GM18502 (cell line): ENCODE measurements at regions not wholly inside any gene's neighbourhood (a gene's known extent, or its start where the extent isn't known, plus 50 kb on each side); places are given as distances from the start of the nearest gene placed in this dataset.
A peak's percentile ranks its signal among the peaks of the same experiment; 100 is the strongest.
"Not testable (repeated sequence)": the region's sequence is repeated elsewhere in the genome, so short reads cannot be mapped to it uniquely, and the experiment has no call there.

Experiments
- ATAC-seq: cut with Tn5 transposase; IDR thresholded peaks from one replicate; pipeline ENCODE4 v1.9.1; 2021; ENCODE audit warnings: mild to moderate bottlenecking; ENCODE audit not compliant: unreplicated experiment, poor library complexity

DNA sequence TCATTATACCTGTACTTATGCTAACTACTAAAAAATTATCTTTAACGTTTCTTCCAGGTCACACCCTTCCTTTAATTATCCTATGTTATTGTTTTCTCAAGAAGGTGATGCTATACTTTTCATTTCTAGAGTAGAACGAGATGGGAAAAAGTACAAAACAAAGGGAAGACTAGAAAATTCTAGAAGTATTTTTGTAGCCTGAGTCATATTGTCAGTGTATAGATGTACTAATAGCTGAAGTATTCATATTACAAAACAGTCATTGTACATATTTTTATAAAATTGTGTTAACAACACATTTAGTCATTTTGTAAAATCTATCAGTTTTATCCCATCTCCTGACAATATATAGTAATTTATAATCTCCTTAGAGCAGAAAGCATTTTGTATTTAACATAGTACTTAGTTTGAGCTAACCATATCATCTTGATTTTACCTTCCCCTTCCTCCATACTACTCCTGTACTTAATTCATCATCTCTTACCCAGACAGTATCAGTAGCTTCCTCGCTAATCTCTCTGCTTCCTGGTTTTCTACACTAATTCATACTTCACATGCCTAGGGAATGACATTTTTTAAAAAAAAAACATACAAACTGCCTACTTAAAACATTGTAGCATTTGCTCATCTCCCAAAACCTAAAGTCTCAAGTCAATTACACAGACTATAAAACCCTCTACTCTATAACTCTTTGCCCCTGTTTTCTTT lies 920.9 kb downstream of the RPS29 start:
- ATAC-seq, result no peak

DNA sequence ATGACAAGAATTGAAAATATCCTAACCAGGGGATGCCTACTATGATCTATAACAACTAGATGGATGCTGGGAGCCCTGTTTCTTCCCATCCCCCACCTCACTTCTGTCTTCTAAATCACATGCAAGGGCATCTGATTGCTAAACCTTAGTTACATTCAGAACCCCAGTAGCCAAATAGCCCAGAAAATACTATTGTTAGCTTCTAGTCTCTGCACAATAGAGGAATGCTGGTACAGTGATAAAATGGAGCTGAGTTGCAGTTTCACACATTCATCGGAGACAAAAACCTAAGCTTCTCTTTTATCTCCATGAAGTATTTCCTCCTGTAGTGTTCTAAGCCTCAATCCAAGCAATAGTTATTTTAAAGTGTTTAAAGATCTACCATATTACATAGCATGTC lies 942.9 kb downstream of the RPS29 start:
- no peak for ATAC-seq

DNA sequence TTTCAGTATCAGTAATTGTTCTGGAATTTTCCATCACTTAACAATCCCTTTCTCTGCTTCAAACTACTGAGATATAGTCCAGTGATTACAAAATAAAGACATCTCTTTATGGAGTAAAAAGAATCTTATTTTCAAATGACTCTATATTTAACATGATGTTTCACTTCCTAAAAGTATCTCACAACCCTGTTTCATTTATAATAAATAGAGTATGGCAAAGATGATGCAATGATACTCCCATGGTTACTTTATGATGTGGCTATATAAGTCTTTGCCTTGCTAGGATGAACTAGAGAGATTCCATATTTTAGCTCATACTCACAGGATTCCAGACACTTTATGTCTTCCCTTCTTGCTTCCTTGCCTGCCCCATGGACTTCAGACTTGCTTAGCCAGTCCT lies 953.5 kb upstream of the MDGA2 start:
- ATAC-seq, result no peak

DNA sequence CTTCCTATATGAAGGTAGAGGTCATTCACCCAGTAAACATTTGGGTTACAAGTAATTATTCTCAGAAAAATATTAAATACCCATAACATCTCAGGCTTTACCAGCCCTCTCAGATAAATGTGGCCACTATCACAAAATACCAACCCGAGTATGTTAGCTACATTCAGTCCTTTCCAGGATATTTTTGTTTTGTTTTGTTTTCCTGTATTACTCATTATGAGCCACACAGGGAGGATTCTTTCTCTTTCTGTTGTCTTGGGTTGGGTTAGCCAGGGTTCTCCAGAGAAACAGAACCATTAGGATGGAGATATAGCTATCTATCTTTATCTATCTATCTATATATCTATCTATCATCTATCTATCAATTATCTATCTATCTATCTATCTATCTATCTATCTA lies 947.6 kb upstream of the MDGA2 start:
- ATAC-seq, result no peak

DNA sequence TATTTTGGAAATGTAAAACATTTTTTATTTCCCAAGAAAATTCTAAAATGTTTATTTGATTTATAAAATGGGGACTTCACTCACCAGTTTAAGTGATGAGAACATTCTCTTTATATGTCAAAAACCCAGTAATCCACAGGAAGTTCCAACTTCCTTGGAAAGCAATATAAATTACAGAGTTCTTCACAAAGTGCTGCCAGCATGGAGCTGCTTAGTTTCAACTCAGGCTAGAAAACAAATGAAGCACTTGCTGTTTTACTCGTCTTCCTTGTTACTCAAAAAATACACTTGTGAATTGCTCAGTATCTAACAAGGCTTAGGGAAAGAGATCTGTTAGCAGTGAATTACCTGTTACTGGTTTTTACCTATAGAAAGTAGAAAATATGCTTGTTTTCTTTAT lies 942.7 kb upstream of the MDGA2 start:
- no peak for ATAC-seq

DNA sequence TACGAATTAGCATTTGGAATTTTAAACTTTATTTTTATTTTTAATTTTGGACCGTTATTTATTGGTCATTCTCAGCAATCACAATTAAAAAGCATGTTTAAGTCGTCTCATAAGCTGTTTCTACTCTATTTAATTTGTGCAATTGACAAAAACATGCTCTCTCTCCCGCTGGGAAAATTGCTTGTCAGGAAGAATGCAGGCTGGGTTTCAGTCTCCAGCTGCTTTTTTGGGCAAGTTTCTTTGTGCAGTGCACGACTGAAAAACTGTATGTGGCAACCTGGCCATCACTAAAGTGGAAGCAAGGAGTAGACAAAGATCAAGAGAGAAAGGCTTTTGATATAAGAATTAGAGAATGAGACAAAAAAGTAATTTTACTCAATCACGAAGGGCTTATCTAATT lies 941.5 kb upstream of the MDGA2 start:
- no peak for ATAC-seq

DNA sequence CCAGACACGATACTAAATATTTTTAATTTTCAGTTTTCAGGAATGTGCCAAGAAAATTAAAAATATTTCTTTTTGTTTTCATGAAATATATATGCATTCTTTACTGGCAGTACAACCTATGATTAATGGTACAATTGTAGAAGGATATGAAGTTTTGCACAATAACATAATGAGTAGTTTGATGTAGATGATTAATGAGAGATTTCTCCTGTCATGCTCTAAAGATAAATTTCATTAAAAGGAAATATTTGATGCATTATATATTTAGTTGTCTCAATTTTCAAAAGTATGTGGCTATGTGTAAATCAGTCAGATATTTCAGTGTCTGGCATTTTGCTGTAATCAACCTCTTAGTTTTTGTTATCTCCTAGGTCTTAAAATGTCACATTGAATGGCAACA lies 940.2 kb upstream of the MDGA2 start:
- no peak for ATAC-seq

DNA sequence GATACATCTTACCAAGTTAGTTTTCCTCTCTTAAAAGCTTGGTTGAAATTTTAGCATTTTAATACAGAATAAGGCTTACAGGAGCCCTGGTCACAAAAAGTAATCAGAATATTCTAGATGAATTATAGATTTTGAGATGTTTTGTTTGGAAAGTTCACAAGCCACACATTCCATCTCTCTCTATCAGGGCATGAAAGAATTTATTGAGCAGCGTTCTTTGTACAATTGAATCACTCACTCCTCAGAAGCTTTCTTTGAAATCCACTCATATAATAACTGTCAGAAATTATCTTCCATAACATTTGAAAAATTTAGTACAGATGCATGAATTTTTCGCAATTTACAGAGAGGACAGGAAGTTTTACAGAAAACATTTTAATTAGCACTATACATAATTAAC lies 938.6 kb upstream of the MDGA2 start:
- ATAC-seq, result no peak

DNA sequence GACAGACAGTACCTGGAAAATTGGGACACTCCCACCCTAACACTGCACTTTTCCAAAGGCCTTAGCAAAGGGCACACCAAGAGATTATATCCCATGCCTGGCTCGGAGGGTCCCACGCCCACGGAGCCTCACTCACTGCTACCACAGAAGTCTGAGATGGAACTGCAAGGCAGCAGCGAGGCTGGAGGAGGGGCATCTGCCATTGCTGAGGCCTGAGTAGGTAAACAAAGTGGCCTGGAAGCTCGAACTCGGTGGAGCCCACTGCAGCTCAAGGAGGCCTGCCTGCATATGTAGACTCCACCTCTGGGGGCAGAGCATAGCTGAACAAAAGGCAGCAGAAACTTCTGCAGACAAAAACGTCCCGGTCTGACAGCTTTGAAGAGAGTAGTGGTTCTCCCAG lies 931.6 kb upstream of the MDGA2 start:
- not testable (repeated sequence) for ATAC-seq

DNA sequence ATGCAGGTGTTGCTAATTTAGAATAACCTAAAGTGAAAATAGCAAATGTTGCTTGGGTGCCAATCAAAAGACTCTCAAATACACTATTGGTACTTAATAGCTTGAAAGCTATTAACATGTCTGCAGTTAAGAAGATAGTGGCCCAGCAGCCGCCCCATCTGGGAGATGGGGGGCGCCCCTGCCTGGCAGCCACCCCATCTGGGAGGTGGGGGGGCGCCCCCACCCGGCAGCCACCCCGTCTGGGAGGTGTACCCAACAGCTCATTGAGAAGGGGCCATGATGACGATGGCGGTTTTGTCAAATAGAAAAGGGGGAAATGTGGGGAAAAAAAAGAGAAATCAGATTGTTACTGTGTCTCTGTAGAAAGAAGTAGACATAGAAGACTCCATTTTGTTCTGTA lies 923.1 kb upstream of the MDGA2 start:
- no peak for ATAC-seq

DNA sequence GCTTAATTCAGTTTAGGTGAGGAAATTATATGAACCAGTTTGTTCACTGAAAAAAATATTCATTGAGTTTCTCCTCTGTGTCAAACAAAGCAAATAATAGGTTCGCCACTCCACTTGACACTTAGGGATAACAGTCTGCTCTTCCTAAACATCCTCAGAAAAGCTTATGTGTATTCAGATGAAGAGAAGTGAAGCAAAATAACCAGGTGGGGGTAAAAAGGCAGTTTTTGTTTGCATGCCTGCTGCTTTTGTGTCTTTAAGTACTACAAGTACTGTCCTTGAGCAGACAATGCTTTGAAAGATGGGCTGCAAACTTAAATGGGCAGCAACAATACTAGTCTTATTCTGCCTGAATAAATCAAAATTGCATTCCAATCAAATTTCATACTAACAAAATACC lies 910.7 kb upstream of the MDGA2 start:
- ATAC-seq, result no peak

DNA sequence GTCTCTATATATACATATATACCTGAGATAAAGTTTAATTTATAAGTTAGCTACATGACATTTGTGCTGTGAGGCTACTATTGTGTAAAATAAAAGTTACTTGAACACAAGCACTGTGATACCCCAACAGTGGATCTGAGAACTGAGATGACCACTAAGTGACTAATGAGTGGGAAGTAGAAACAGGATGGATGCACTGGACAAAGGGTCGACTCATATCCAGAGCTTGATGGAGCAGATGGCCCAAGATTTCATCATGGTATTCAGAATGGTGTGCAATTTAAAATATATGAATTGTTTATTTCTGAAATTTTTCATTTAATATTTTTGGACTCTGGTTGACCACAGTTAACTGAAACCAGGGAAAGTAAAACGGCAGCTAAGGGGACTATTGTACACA lies 908.6 kb upstream of the MDGA2 start:
- ATAC-seq, result peak; percentile 82

DNA sequence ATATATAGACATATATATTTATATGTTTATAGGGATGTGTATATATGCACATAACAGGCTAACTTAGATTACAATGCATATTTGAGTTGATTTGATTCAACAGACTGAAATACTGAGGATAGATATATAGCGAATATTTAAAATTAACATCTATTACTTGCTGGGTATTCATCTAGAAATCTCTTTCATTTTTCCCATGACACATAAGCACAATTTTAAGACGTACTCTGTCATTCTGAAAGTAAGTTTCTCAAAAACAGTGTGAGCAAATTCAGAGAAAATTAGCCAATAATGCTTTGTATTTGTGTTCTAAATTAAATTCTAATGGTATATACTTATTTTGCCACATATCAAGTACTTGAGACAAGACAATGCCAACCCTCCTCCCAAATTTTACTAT lies 907.5 kb upstream of the MDGA2 start:
- peak; percentile 58 for ATAC-seq

DNA sequence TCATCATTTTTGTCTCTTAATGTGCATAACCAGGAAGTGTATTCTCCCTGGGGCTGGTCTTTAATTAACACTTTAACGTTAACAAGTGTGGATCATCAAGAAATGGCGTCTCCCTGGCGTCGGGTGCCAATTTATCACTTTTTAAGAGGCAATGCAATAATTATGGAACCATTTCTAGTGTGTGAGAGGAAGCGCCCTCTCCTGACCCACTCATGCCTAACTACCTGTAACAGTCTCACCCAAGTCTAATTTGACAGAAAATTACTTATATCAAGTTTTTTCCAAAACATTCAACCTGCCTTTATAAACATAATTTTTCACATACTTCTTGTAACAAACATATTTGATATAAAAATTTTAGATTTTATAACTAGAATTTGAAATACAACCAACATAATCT lies 905.3 kb upstream of the MDGA2 start:
- no peak for ATAC-seq

DNA sequence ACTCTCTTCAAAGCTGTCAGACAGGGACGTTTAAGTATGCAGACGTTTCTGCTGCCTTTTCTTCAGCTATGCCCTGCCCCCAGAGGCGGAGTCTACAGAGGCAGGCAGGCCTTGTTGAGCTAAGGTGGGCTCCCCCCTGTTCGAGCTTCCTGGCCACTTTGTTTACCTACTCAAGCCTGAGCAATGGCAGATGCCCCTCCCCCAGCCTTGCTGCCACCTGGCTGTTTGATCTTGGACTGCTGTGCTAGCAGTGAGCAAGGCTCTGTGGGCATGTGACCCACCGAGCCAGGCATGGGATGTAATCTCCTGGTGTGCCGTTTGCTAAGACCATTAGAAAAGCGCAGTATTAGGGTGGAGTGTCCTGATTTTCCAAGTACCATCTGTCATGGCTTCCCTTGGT lies 900.4 kb upstream of the MDGA2 start:
- no peak for ATAC-seq

DNA sequence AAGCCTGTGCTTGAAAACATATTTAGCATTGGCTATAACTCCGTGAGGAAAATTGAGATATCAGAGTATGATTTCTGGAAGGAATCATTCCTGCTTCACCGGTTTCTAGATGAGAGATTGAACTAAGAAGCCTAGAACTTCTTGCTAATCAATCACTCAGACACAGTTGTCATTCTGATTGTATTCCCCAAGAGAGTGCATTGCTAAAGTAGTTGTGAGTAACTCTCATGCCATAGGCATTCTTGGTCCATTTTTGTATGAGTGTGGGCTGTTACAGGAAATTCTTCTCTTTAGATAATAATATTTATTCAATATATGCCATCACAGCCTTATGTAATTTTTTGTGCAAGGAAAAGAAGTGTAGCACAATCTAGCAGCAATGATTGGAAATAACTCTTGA lies 893.3 kb upstream of the MDGA2 start:
- ATAC-seq, result no peak

DNA sequence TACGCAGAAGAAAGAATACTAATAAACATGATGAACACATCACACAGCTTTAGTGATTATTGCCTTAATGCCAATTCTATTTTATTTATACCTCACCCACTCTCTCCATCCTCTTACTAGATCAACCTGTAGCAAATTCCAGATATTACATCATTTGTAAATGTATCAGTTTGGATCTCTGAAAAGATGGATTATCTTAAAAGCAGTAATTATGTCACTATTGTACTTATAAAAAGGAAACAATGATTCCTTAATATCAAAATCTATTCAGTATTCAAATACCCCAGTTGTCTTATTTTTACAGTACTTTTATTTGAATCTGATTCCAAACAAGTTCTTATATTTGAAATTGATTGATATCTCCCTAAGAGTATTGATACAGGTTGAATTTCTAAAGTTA lies 892.8 kb upstream of the MDGA2 start:
- ATAC-seq, result no peak

DNA sequence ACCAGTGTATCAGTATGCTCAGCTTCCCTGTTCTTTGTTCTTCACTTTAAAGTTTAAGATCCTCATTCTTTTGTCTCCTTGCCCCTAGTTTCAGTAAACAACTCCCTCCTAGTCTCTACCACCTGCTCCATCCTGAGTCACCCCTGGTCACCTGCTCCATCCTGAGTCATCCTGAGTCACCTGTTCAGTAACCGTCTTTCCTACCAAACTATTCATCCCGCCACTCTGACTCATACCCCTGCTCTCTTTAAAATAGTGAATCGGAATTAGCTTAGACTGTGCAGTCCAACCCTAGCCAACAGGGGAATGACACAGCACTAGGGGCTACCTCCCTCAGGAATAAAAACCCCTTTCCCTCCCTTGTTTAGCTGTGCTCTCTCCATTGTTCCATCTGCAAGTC lies 888.1 kb upstream of the MDGA2 start:
- no peak for ATAC-seq

DNA sequence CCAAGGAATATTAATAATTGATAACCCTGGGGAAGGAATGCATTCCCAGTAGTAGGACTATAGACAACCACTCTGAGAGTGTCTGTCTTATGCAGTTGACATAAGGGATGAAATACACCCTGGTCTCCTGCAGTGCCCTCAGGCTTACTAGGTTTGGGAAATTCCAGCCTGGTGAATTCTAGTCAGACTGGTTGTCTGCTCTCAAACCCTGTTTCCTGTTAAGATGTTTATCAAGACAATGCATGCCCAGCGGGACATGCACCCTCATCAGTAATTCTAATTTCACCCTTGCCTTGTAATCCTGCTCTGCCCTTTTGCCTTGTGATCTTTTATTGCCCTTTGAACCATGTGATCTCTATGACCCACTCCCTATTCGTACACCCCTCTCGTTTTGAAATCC lies 886.0 kb upstream of the MDGA2 start:
- ATAC-seq, result not testable (repeated sequence)

DNA sequence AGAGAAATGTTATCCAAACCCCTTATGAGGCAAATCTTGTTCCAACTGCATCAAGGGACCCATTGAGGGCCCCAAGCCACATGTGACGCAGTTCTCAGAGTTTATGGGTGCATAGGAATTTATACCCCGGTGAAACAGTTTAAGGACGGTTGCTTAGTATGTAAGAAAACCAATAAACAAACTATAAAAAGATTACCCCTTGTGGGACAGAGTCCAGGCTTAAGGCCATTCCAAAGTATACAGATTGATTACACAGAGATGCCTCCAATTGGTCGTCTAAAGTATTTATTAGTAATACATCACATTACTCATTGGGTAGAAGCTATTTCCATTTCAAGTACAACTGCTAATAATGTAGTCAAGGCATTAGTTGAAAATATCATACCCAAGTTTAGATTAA lies 885.0 kb upstream of the MDGA2 start:
- no peak for ATAC-seq

DNA sequence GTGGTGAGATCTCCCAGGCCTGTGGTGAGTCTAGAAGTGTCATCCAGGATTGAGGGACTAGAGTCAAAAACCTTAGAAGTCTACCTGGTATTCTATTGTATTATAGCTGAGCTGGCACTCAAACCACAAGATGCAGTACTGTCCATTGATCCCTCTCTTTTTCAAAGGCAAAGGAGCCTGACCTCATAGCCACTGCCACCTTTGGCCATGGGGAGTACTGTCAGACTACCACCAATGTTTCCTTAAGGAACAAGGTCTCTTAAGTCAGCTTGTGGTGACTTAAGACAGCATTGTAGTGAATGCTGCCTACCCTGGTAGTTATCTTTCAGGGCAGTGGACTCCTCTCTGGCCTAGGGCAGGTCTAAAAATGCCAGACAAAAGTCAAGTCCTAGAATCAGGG lies 878.0 kb upstream of the MDGA2 start:
- no peak for ATAC-seq

DNA sequence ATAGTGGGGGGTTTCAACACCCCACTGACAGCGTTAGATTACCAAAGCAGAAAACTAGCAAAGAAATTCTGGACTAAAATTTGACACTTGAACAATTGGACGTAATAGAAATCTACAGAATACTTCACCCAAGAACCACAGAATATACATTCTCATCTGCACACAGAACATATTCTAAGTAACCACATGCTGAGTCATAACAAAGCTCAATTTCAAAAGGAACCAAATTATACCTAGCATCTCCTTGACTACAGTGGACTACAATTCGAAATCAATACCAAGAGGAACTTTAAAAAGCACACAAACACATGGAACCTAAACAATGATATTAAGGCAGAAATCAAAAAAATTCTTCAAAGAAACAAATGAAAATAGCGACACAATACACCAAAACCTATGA lies 871.6 kb upstream of the MDGA2 start:
- ATAC-seq, result no peak

DNA sequence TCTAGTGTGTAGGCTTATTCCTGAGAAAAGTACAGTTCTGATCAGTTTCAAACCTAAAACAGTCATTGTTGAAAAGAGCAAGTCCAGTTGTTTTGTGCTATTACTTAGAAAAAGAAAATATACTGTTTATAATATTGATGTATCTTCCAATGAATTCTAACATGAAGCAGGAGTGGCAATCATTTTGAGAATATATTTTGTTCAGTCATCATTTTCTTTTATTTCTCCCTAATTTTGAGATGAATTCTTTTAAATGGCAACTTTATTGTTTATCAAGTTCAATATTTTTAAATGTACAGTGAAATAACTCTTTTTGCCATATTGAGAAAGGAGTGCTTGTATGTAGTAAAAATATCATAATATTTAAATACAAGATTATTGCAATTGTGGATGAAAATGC lies 862.2 kb upstream of the MDGA2 start:
- ATAC-seq, result no peak
